GM19397 (cell line): ENCODE measurements at regions not wholly inside any gene's neighbourhood (a gene's known extent, or its start where the extent isn't known, plus 50 kb on each side); places are given as distances from the start of the nearest gene placed in this dataset.

Experiments used
- ATAC-seq: cut with Tn5 transposase; IDR thresholded peaks from one replicate; pipeline ENCODE4 v1.9.1; 2021; ENCODE audit warnings: mild to moderate bottlenecking, moderate library complexity; ENCODE audit not compliant: unreplicated experiment

DNA sequence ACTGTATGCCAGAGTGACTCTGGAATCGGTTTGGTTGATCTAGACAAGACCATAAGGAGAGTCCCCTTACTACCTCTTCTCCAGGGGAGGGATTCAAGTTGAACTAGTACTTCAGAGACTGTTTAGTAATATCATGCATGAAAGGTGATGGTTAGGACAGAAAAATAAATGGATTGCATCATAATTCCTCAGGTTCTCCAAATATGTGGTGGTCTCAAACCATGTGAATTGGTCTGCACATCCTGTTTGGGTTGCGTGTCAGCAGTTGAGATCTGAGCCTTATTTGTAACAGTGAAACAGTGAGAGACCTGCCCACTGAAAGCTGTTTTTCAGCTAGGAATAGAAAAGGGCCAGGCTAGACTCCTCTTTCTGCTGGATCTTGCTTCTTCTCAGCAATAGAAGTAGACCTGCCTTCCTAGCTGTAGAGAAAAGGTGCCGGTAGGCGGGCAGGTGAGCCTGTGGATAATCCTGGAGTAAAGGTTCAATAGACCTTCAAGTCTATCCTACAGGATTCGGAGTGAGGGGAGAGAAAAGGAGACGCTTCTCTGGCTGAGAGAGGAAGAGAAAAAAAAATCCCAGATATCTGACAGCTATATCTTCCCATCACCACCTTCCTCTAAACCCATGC is 258.5 kb upstream of the E2F7 start:
- ATAC-seq, result no peak

- no peak for ATAC-seq
Observed at GRCh38 chr12:77319166-77319565, 253.8 kb upstream of the E2F7 start.

- ATAC-seq, result no peak
Observed at GRCh38 chr12:77315407-77315806, 250.0 kb upstream of the E2F7 start.

GRCh38 chr12:77314378-77315052 is 249.1 kb upstream of the E2F7 start:
- ATAC-seq, result no peak

GRCh38 chr12:77308056-77308455 is 242.7 kb upstream of the E2F7 start:
- ATAC-seq, result no peak

GRCh38 chr12:77300811-77301210 is 235.4 kb upstream of the E2F7 start:
- ATAC-seq, result no peak

DNA sequence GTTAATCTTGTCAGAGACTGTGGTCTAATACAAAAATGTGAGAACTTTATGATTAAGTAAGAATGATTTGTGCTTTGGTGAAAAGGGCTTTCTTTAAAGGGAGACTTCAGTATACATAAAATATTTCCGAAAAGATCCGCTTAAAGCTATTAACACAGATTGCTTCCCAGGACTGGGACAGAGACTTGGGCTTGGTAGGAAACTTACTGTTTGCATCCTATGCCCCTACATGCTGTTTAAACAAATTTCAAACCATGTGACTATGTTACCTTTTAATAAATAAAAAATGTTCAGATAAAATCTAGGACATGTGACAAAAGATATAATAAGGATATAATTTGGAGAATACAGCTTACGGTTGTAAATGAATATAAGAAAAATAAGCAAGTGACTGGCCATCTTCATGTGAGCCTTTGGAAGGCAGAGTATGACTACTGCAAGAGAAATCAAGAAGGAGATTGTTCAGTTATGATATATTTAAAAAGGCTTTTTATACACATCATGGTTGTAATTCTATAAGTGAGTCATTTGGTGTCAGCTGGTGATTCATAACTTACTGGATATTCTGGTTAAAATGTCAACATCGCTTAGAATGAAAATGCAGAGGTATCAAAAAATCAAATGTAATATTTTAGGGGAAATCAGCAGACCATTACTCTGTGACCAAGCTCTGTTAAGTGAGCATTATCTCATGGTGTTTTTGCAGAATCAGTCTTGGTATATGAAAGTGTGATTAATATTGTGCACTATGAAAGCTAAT is 234.7 kb upstream of the E2F7 start:
- ATAC-seq, result no peak

DNA sequence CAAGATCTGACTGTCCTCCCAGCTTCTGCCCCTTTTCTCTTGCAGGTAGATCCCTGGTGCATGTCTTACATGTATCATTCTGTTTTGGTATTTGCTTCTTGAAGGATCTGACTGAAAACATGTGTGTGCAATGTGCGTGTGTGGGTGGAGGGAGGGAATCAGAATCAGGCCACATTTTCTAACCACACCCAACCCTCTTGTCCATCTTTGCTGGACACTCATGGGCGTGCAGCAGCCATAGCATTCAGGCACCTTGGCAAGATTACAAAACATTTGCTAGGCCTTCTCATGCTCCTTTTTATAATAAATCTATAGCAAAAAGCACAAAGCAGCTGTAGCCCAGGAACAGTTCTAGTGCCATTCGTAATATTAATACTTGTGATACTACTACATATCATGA is 233.6 kb upstream of the E2F7 start:
- ATAC-seq, result no peak

GRCh38 chr12:77294016-77294415 is 228.6 kb upstream of the E2F7 start:
- ATAC-seq, result no peak

DNA sequence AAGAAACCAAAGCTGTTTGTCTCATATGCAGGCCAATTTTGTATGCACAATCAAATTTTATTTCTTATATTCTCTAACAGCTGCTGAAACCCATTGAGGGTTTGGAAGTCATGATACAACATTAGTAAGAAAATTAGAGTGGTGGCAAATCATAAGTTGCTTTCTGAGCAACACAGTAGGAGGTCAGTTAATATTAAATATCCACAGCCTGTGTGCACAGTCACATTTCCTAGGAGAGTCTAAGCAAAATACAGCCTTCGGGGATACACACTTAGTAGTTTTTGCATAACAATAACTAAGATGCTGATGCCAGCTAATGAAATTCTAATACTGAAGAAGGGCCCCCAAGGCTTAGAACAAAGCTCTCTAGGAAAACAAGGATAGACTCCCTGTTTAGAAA is 209.6 kb upstream of the E2F7 start:
- no peak for ATAC-seq

- ATAC-seq, result no peak
Observed at GRCh38 chr12:77273898-77274297, 208.5 kb upstream of the E2F7 start.

DNA sequence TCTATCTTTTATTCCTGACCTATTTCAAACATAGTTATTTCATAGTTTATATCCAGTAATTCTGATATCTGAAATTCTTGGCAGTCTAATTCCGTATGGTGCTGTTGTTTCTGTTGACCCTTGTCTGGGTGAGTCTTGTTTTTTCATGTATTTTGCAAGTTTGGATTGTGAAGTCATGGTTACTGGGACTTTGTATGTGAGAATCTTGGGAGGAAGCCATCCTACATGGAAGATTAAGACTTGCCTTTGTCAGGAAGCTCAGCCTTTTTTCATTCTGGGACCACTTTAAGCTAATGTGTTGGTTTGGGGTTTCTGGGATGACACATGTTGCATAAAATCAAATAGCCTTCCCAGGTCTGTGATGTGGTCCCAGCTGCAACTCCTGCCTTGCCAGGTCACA is 191.6 kb upstream of the E2F7 start:
- no peak for ATAC-seq

- ATAC-seq, result no peak
Observed at GRCh38 chr12:77253321-77253720, 188.0 kb upstream of the E2F7 start.

- no peak for ATAC-seq
Observed at GRCh38 chr12:77251799-77252198, 186.4 kb upstream of the E2F7 start.

- ATAC-seq, result no peak
Observed at GRCh38 chr12:77249892-77250291, 184.5 kb upstream of the E2F7 start.

GRCh38 chr12:77248036-77248435 is 182.7 kb upstream of the E2F7 start:
- no peak for ATAC-seq

- no peak for ATAC-seq
Observed at GRCh38 chr12:77247542-77247941, 182.2 kb upstream of the E2F7 start.

GRCh38 chr12:77243345-77243744 is 178.0 kb upstream of the E2F7 start:
- ATAC-seq, result no peak

DNA sequence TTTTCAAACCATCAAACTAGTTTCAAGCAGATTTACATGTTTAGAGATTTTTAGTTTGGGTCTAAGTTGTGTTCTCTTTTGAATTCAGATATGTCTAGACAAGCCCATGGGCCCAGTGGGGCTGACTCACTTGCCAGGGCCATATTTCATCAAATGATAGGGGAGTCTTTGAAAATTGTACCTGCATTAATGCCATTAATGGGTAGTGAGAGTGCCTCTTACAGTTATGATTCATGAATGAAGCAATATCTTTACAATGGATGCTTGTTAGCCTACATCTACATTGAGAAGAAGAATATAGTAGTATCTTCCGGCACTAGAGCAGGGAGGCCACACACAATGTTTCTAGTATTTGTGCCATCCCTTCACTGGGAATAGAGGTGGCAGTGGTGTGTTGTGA is 174.2 kb upstream of the E2F7 start:
- no peak for ATAC-seq

- no peak for ATAC-seq
Observed at GRCh38 chr12:77238335-77238734, 173.0 kb upstream of the E2F7 start.

DNA sequence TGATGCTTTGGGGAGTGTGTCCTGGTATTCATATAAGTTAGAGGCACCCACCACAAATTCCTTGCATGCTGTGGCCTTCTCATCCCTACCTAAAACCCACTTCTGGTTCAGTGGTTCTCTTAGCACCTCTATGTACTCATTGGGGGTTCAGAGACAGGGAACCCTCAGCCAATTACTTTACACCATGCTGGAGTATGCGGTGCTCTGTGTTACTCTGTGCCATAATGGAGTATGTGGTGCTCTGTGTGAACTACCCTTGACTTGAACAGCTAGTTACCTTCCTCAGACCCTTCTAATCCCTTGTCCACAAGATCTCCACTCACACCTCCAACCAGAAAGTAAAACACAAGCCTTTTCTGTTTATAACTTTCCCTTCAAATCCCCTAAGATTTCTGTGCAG is 172.5 kb upstream of the E2F7 start:
- no peak for ATAC-seq

GRCh38 chr12:77236066-77236465 is 170.7 kb upstream of the E2F7 start:
- no peak for ATAC-seq
